HG02759 (cell line): ENCODE measurements at regions not wholly inside any gene's neighbourhood (a gene's known extent, or its start where the extent isn't known, plus 50 kb on each side); places are given as distances from the start of the nearest gene placed in this dataset.

ENCODE experiments used
- ATAC-seq: cut with Tn5 transposase; IDR thresholded peaks from one replicate; pipeline ENCODE4 v1.9.1; 2021; ENCODE audit warnings: mild to moderate bottlenecking, moderate library complexity; ENCODE audit not compliant: unreplicated experiment

DNA sequence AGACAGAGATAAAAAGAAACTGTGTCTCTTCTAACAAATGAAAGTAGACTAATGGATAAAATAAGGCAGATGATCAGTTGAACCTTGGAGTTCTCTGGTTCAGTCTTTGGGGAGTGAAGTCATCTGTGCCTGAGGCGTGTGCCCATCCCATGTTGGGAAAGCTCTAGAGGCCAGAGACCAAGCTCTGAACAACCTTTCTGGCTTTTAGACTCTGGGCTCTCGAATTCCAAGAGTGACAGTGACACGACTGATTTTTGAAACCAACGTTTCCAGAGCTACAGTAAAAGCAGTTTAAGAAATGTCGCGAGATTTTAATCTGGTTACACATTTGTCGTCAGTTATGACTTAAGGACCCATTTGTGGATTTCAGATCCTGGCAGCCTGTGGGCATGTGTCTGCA is 83.7 kb upstream of the APCDD1 start:
- ATAC-seq: no peak

GRCh38 chr18:10371165-10371564 is 83.3 kb upstream of the APCDD1 start:
- ATAC-seq: no peak

- ATAC-seq: no peak
Observed at GRCh38 chr18:10374195-10374594, 80.2 kb upstream of the APCDD1 start.

DNA sequence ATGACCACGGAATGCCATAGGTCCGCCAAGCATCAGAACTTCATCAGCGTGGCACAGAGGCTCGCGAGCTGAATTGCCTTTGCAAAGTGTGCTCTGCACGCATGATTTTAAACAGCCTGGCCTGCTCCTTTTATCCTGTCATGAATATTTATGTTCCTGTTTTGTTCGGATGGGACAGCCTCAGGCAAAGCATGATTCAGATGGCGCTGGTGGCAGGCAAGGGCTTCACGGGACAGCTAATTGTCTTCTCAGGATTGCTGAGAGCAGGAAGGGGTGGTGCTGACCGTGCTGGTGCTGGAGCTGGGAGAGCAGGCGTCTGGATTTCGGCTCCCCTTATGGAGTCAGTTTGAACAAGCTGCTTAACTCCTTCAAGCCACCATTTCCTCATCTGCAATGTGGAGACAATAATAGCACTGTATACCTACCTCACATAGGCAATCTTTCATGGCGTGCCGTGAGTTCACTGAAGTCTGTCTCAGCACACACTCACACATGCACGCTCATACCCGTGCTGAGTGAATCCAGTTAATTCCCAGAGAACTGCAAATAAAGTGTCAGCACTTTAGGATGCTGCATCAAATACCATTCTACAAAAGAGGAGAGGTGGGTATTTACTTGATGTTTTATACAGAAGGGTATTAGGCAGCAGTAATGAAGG is 79.7 kb upstream of the APCDD1 start:
- no peak for ATAC-seq

DNA sequence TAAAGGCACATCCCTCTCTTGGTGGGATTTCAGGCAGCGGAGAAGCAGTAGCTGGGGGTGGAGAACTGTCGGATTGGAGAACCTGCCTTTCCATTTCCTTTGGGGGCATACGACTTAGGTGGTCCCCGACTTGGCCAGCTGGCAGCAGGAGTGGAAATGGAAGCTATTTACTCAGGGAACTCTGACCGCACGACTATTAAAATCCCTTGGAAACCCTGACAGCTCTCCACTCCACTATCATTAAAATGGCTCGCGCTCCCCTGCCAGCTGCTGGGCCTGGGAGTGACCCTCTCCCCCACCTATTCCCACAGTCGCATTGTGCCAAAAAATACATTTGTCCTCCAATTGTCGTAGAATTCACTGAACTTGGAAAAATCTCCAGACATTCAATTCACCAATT is 77.7 kb upstream of the APCDD1 start:
- no peak for ATAC-seq

- ATAC-seq: no peak
Observed at GRCh38 chr18:10377956-10378355, 76.5 kb upstream of the APCDD1 start.

DNA sequence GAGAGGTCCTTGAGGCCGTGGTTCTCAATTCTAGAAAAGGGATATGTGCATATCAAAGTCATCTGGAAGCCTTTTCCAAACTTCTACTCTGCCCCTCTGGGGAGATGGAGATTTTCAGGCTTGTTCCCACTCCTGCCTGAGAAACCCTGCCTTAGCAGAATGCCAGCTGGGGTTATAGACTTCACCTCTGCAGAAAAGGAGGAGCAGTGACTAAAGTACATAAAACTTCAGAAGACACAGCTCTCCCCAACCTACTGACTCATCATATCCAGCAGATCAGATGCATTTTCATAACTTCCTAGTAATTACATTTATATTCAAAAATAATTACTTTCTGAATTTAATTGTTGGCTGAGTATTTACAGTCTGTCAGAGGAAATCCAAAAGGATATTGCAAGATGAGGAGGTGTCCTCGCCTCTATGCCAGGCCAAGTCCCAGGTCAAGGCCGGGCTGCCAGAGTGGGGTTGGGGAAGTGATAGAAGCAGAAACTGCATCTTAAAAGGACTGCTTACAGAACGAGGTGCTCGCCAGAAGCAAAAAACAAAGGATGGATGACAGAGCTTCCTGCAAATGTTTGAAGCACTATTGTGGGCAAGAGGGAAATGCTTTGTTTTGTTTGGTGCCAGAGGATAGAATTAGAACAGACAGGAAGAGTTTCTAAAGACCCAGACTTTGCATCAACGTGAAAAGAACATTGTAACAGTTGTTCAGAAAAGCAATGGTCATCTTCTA is 75.6 kb upstream of the APCDD1 start:
- no peak for ATAC-seq

- ATAC-seq: no peak
Observed at GRCh38 chr18:10379522-10379921, 74.9 kb upstream of the APCDD1 start.

GRCh38 chr18:10381516-10381915 is 72.9 kb upstream of the APCDD1 start:
- ATAC-seq: no peak

DNA sequence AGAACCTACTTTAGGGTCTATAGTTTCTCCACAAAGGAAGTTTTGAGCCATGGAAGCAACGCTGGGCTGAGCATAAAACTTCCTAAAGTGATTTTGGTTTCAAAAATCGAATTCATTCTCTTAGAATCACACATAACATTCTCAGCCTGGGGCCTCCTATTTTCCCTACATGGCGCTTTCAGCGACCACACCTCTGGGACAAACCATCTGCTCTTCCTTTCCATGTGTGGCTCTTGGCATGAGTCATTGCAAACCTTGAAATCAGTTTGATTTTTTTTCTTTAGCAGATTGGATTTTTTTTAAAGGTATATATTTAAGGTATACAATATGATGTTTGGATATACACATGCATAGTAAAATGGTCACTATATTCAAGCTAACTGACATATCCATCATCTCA is 72.5 kb upstream of the APCDD1 start:
- ATAC-seq: no peak

- ATAC-seq: no peak
Observed at GRCh38 chr18:10386049-10386448, 68.4 kb upstream of the APCDD1 start.

GRCh38 chr18:10386956-10387355 is 67.5 kb upstream of the APCDD1 start:
- ATAC-seq: no peak

DNA sequence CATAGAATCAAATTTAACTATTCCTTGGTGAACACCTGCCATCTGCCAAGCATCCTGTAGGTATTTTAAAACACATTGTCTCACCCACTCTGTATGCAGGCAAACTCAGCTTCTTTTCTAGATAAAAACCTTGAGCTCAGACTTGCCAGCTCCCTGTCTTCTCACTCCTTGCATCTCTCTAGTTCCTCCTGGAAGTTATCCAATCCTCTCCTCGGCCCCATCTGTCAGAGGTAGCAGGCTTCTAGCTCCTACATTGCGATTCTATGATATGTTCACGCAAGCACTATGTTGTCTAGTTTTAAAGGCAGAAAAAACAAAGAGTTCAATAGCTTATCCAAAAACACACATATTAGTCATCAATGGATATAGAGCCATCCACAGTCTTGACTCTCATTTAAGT is 67.0 kb upstream of the APCDD1 start:
- no peak for ATAC-seq

DNA sequence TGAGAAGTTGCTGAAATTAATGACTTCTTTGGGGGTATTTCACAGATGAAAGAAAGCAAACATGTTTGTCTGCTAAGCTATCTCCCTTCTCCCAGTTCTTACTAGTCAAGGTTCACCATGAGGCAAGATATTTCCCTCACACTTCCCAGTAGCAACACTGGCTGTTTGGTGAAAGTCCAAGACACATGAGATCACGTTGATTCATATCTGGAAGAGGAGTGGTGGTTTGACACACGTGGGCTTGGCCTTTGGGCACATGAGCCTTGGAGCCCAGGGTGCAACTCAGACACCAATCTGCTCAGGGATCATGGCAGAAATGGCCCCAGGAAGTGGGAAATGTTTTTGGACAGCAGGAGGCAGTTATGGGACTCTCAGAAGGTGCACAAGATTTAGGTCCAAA is 66.1 kb upstream of the APCDD1 start:
- ATAC-seq: no peak

DNA sequence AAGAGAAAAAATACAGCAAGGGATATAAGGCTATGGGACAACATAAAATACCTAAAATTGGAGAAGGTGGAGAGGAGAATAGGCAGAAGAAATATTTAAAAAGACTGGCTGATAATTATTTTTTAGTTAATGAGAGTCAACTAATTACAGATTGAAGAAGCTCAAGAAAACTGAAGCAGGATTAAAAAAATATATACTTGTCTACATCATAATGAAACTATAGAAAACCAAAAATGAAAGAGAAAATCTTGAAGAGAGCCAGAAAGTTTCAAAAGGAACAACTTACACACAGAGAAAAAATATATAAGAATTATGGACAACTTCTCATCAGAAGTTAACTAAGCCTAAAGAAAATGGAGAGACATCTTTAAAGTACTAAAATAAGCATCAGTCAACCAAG is 62.9 kb upstream of the APCDD1 start:
- peak; percentile 73 for ATAC-seq

GRCh38 chr18:10397004-10397403 is 57.4 kb upstream of the APCDD1 start:
- ATAC-seq: no peak

DNA sequence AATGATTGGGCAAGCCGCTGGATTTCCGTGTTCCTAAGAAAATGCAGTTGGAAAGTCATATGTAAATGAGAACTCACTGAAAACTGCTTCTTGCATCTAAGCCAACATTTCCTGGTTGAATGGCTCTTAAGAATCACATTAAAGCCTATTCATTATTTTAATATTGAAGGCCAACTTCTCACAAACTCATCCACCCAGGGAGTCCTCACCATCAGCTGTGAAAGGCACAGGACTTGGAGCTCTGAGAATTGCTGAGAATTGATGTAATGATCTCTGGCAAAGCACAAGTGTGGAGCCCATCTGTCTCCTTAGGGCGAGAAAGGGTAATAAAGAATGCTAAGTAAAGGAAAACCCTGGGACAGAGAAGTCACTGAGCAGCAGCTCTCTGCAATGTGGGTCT is 55.9 kb upstream of the APCDD1 start:
- no peak for ATAC-seq

- no peak for ATAC-seq
Observed at GRCh38 chr18:10399465-10399864, 55.0 kb upstream of the APCDD1 start.

GRCh38 chr18:10400534-10401307 is 53.7 kb upstream of the APCDD1 start:
- no peak for ATAC-seq

- no peak for ATAC-seq
Observed at GRCh38 chr18:10401521-10401920, 52.9 kb upstream of the APCDD1 start.

DNA sequence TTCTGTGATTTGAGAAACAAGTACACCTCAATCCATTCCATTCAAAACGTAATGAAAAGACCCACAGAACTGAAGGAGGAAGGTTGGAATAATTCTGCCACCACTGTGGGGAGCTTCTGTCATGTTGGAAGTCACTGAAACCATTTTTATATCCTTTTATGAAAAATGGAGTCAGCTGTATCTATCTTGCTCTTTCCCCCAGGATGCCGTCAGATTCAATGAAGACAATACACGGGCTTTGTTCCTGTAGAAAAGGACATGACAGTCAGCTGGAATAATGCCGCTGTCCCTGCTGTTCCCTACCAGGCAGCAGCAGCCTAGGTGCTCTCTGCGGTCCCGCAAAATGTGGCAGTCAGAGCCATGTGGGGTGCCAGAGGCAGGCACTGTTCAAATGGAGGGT is 52.5 kb upstream of the APCDD1 start:
- no peak for ATAC-seq
